DMS153 (cell line): ENCODE measurements at regions not wholly inside any gene's neighbourhood (a gene's known extent, or its start where the extent isn't known, plus 50 kb on each side); places are given as distances from the start of the nearest gene placed in this dataset.
A peak's percentile ranks its signal among the peaks of the same experiment; 100 is the strongest.
"Not testable (repeated sequence)": the region's sequence is repeated elsewhere in the genome, so short reads cannot be mapped to it uniquely, and the experiment has no call there.

Source experiments
- DNase-seq: peaks from one replicate; lab custom pipeline; 2025; lab: John Stamatoyannopoulos, UW

GRCh38 chr7:57740126-57740525, 290.1 kb downstream of the ZNF716 start:
- DNase-seq, result not testable (repeated sequence)

- DNase-seq, result no peak
Measured at GRCh38 chr7:57769131-57769530, 319.2 kb downstream of the ZNF716 start.

GRCh38 chr7:57769958-57770357, 320.0 kb downstream of the ZNF716 start:
- DNase-seq, result no peak

GRCh38 chr7:57772126-57772924, 322.3 kb downstream of the ZNF716 start:
- DNase-seq, result no peak

- no peak for DNase-seq
Measured at GRCh38 chr7:57774300-57774699, 324.3 kb downstream of the ZNF716 start.

- no peak for DNase-seq
Measured at GRCh38 chr7:57775396-57776088, 325.6 kb downstream of the ZNF716 start.

- DNase-seq, result not testable (repeated sequence)
Measured at GRCh38 chr7:57776136-57776856, 326.3 kb downstream of the ZNF716 start.

- DNase-seq, result no peak
Measured at GRCh38 chr7:57789130-57789529, 339.2 kb downstream of the ZNF716 start.

- no peak for DNase-seq
Measured at GRCh38 chr7:57819491-57819981, 369.6 kb downstream of the ZNF716 start.

GRCh38 chr7:57820477-57820876, 370.5 kb downstream of the ZNF716 start:
- DNase-seq, result no peak

- no peak for DNase-seq
Measured at GRCh38 chr7:57821438-57822382, 371.7 kb downstream of the ZNF716 start.

GRCh38 chr7:57826548-57826947, 376.6 kb downstream of the ZNF716 start:
- DNase-seq, result not testable (repeated sequence)

- DNase-seq, result not testable (repeated sequence)
Measured at GRCh38 chr7:57835161-57835560, 385.2 kb downstream of the ZNF716 start.

GRCh38 chr7:57839152-57839551, 389.2 kb downstream of the ZNF716 start:
- DNase-seq, result not testable (repeated sequence)

- peak; percentile 56 for DNase-seq
Measured at GRCh38 chr7:57867884-57868701, 418.1 kb downstream of the ZNF716 start.

- no peak for DNase-seq
Measured at GRCh38 chr7:57868771-57869483, 418.9 kb downstream of the ZNF716 start.
